Cardiac muscle cell (in vitro differentiated cells and primary cell): ENCODE measurements at regions not wholly inside any gene's neighbourhood (a gene's known extent, or its start where the extent isn't known, plus 50 kb on each side); places are given as distances from the start of the nearest gene placed in this dataset.

ENCODE experiments used
- DNase-seq, 2 donors: peaks; one replicate each; pipeline versions ENCODE4 v3.0.0 to v3.0.0-alpha.2; 2010 to 2017; ENCODE audit warnings: low read depth in 1 of 2, low spot score in 1 of 2
- H3K27ac ChIP-seq: fragments of 200-600 bp; sonication (generic); 2 replicates; pipeline ENCODE4 v1.5.1; 2016
- H3K27me3 ChIP-seq: fragments of 200-600 bp; sonication (generic); 2 replicates; pipeline ENCODE4 v1.6.0; 2016; ENCODE audit warnings: control low read depth
- H3K36me3 ChIP-seq: fragments of 200-600 bp; sonication (generic); 2 replicates; pipeline ENCODE4 v1.5.1; 2016; ENCODE audit warnings: control low read depth
- H3K4me1 ChIP-seq: fragments of 200-600 bp; sonication (generic); 2 replicates; pipeline ENCODE4 v1.8.1; 2017; ENCODE audit warnings: low read depth, mild to moderate bottlenecking, mixed run types
- H3K4me3 ChIP-seq: fragments of 200-600 bp; sonication (generic); 2 replicates; pipeline ENCODE4 v1.5.1; 2016; ENCODE audit warnings: mild to moderate bottlenecking
- H3K9me3 ChIP-seq: fragments of 200-600 bp; sonication (generic); 2 replicates; pipeline ENCODE4 v1.5.1; 2017; ENCODE audit warnings: low read depth, mild to moderate bottlenecking, control low read depth
- CTCF ChIP-seq: IDR thresholded peaks from 2 replicates; pipeline ENCODE4 v1.5.1; 2012; ENCODE audit warnings: low read depth, mild to moderate bottlenecking, low read length

GRCh38 chr14:71346685-71347084, 439.4 kb downstream of the PCNX1 start:
- no peaks in the 10 kb centered on the region for H3K27me3 ChIP-seq
- H3K27ac ChIP-seq, result no peak overlapping the region
- no peaks in the 10 kb centered on the region for H3K9me3 ChIP-seq
- TF ChIP-seq CTCF, result no peak
- H3K4me3 ChIP-seq, result no peak overlapping the region
- no peak for DNase-seq
- H3K36me3 ChIP-seq, result no peaks in the 10 kb centered on the region
- peaks cover 3% of the 10 kb centered on the region for H3K4me1 ChIP-seq

GRCh38 chr14:71348394-71348793, 441.1 kb downstream of the PCNX1 start:
- Histone ChIP-seq H3K4me3 (no peak overlapping the region), H3K27me3 (no peaks in the 10 kb centered on the region), H3K9me3 (no peaks in the 10 kb centered on the region), H3K27ac (no peak overlapping the region), H3K4me1 (peaks cover 4% of the 10 kb centered on the region), H3K36me3 (no peaks in the 10 kb centered on the region)
- no peak for TF ChIP-seq CTCF
- DNase-seq, result no peak

DNA sequence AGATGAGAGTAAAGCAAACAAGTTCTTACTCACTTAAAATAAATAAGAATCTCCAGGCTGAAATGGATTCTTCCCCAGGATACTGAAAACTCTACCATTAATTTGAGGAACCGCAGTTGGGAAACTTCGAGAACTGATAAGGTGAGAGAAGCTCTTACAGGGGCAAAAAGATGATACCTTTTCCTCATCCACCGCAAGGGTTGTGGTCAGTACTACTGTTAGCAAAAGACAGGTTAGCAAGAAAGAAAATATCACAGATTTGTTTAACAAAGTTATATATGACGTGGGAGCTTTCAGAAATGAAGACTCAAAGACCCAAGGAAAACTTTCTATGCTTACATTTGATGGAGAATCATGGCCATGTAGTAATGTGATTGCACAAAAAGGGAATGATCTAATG, 441.6 kb downstream of the PCNX1 start:
- Histone ChIP-seq H3K4me3 (no peak overlapping the region), H3K36me3 (no peaks in the 10 kb centered on the region), H3K27me3 (no peaks in the 10 kb centered on the region), H3K4me1 (peaks cover 2% of the 10 kb centered on the region), H3K9me3 (no peaks in the 10 kb centered on the region), H3K27ac (no peak overlapping the region)
- no peak for TF ChIP-seq CTCF
- DNase-seq, result no peak

GRCh38 chr14:71354142-71354541, 446.9 kb downstream of the PCNX1 start:
- DNase-seq, result no peak
- Histone ChIP-seq H3K27me3 (no peaks in the 10 kb centered on the region), H3K27ac (no peak overlapping the region), H3K4me1 (peaks cover 19% of the 10 kb centered on the region), H3K4me3 (no peak overlapping the region), H3K36me3 (no peaks in the 10 kb centered on the region), H3K9me3 (no peaks in the 10 kb centered on the region)
- no peak for TF ChIP-seq CTCF

DNA sequence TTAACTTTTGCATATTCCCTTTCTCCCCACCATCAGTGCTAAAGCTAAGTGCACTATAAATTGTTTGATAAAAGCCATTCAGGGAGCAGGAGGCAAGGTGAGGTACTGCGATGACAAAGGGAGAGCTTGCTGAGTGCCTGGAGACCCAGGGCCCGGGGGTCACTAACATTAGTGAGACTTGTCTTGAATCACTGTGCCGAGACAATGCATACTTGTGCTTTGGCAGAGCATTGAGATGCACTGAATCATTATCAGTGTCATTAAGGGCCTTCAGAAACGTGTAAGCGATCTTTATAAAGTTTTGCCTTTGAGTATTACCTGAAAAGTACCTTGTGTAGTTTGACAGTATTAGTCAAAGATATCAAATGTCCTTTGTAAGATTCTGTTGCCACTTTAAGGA, 447.5 kb downstream of the PCNX1 start:
- peak in 1 of 2 donors; percentile 14 for DNase-seq
- H3K27ac ChIP-seq, result no peak overlapping the region
- H3K27me3 ChIP-seq, result no peaks in the 10 kb centered on the region
- TF ChIP-seq CTCF, result no peak
- H3K36me3 ChIP-seq, result no peaks in the 10 kb centered on the region
- no peaks in the 10 kb centered on the region for H3K9me3 ChIP-seq
- H3K4me3 ChIP-seq, result no peak overlapping the region
- H3K4me1 ChIP-seq, result peaks cover 19% of the 10 kb centered on the region
